ENCODE measurements at regions not wholly inside any gene's neighbourhood (a gene's known extent, or its start where the extent isn't known, plus 50 kb on each side); places are given as distances from the start of the nearest gene placed in this dataset.

- Histone ChIP-seq H3K4me3 (ENCODE audit: low read depth in 1 of 5, low read length in 5 of 5) (no peak overlapping the region), H3K27me3 (ENCODE audit: control insufficient read depth in 5 of 5, insufficient read depth in 4 of 5, low read length in 5 of 5) (peaks cover 0 to 9% (median 0%) of the 10 kb centered on the region in 5 donors), H3K9ac (ENCODE audit: low read length in 5 of 5) (no peak overlapping the region), H3K9me3 (ENCODE audit: control insufficient read depth in 5 of 5, low read length in 5 of 5) (no peaks in the 10 kb centered on the region), H3K4me1 (ENCODE audit: control insufficient read depth in 5 of 5, insufficient read depth in 5 of 5, low read length in 5 of 5) (no peaks in the 10 kb centered on the region), H3K27ac (ENCODE audit: low read depth, low read length) (no peak overlapping the region), H3K36me3 (ENCODE audit: control insufficient read depth in 5 of 5, insufficient read depth in 5 of 5, low read length in 5 of 5) (no peaks in the 10 kb centered on the region)
Measured at GRCh38 chr13:99118179-99118578, 82.5 kb upstream of the UBAC2 start.

GRCh38 chr13:99119656-99120055 is 81.0 kb upstream of the UBAC2 start:
- Histone ChIP-seq H3K9me3 (ENCODE audit: control insufficient read depth in 5 of 5, low read length in 5 of 5) (no peaks in the 10 kb centered on the region), H3K4me3 (ENCODE audit: low read depth in 1 of 5, low read length in 5 of 5) (no peak overlapping the region), H3K27me3 (ENCODE audit: control insufficient read depth in 5 of 5, insufficient read depth in 4 of 5, low read length in 5 of 5) (peaks cover 0 to 16% (median 0%) of the 10 kb centered on the region in 5 donors), H3K27ac (ENCODE audit: low read depth, low read length) (no peak overlapping the region), H3K36me3 (ENCODE audit: control insufficient read depth in 5 of 5, insufficient read depth in 5 of 5, low read length in 5 of 5) (no peaks in the 10 kb centered on the region), H3K9ac (ENCODE audit: low read length in 5 of 5) (no peak overlapping the region), H3K4me1 (ENCODE audit: control insufficient read depth in 5 of 5, insufficient read depth in 5 of 5, low read length in 5 of 5) (peaks cover 0 to 3% (median 2%) of the 10 kb centered on the region in 5 donors)

GRCh38 chr13:99120751-99121150 is 79.9 kb upstream of the UBAC2 start:
- H3K9ac ChIP-seq (ENCODE audit: low read length in 5 of 5), result no peak overlapping the region
- peaks cover 0 to 16% (median 0%) of the 10 kb centered on the region in 5 donors for H3K27me3 ChIP-seq (ENCODE audit: control insufficient read depth in 5 of 5, insufficient read depth in 4 of 5, low read length in 5 of 5)
- H3K27ac ChIP-seq (ENCODE audit: low read depth, low read length), result no peak overlapping the region
- peaks cover 0 to 10% (median 4%) of the 10 kb centered on the region in 5 donors for H3K4me1 ChIP-seq (ENCODE audit: control insufficient read depth in 5 of 5, insufficient read depth in 5 of 5, low read length in 5 of 5)
- no peaks in the 10 kb centered on the region for H3K9me3 ChIP-seq (ENCODE audit: control insufficient read depth in 5 of 5, low read length in 5 of 5)
- H3K36me3 ChIP-seq (ENCODE audit: control insufficient read depth in 5 of 5, insufficient read depth in 5 of 5, low read length in 5 of 5), result no peaks in the 10 kb centered on the region
- no peak overlapping the region for H3K4me3 ChIP-seq (ENCODE audit: low read depth in 1 of 5, low read length in 5 of 5)

GRCh38 chr13:99122171-99122570 is 78.5 kb upstream of the UBAC2 start:
- H3K36me3 ChIP-seq (ENCODE audit: control insufficient read depth in 5 of 5, insufficient read depth in 5 of 5, low read length in 5 of 5), result no peaks in the 10 kb centered on the region
- H3K27ac ChIP-seq (ENCODE audit: low read depth, low read length), result no peak overlapping the region
- no peaks in the 10 kb centered on the region for H3K9me3 ChIP-seq (ENCODE audit: control insufficient read depth in 5 of 5, low read length in 5 of 5)
- H3K9ac ChIP-seq (ENCODE audit: low read length in 5 of 5), result no peak overlapping the region
- H3K4me3 ChIP-seq (ENCODE audit: low read depth in 1 of 5, low read length in 5 of 5), result no peak overlapping the region
- H3K4me1 ChIP-seq (ENCODE audit: control insufficient read depth in 5 of 5, insufficient read depth in 5 of 5, low read length in 5 of 5), result peaks cover 0 to 10% (median 4%) of the 10 kb centered on the region in 5 donors
- peaks cover 0 to 16% (median 0%) of the 10 kb centered on the region in 5 donors for H3K27me3 ChIP-seq (ENCODE audit: control insufficient read depth in 5 of 5, insufficient read depth in 4 of 5, low read length in 5 of 5)

GRCh38 chr13:99123101-99124045 is 77.3 kb upstream of the UBAC2 start:
- Histone ChIP-seq H3K9ac (ENCODE audit: low read length in 5 of 5) (no peak overlapping the region), H3K4me1 (ENCODE audit: control insufficient read depth in 5 of 5, insufficient read depth in 5 of 5, low read length in 5 of 5) (peaks cover 0 to 10% (median 4%) of the 10 kb centered on the region in 5 donors), H3K27me3 (ENCODE audit: control insufficient read depth in 5 of 5, insufficient read depth in 4 of 5, low read length in 5 of 5) (peaks cover 0 to 16% (median 0%) of the 10 kb centered on the region in 5 donors), H3K27ac (ENCODE audit: low read depth, low read length) (no peak overlapping the region), H3K36me3 (ENCODE audit: control insufficient read depth in 5 of 5, insufficient read depth in 5 of 5, low read length in 5 of 5) (no peaks in the 10 kb centered on the region), H3K9me3 (ENCODE audit: control insufficient read depth in 5 of 5, low read length in 5 of 5) (no peaks in the 10 kb centered on the region), H3K4me3 (ENCODE audit: low read depth in 1 of 5, low read length in 5 of 5) (no peak overlapping the region)

- peaks cover 0 to 16% (median 0%) of the 10 kb centered on the region in 5 donors for H3K27me3 ChIP-seq (ENCODE audit: control insufficient read depth in 5 of 5, insufficient read depth in 4 of 5, low read length in 5 of 5)
Measured at GRCh38 chr13:99124046-99124400, 76.6 kb upstream of the UBAC2 start.

GRCh38 chr13:99124794-99125316 is 75.8 kb upstream of the UBAC2 start:
- H3K27ac ChIP-seq (ENCODE audit: low read depth, low read length), result no peak overlapping the region
- peaks cover 0 to 14% (median 0%) of the 10 kb centered on the region in 5 donors for H3K27me3 ChIP-seq (ENCODE audit: control insufficient read depth in 5 of 5, insufficient read depth in 4 of 5, low read length in 5 of 5)
- H3K36me3 ChIP-seq (ENCODE audit: control insufficient read depth in 5 of 5, insufficient read depth in 5 of 5, low read length in 5 of 5), result no peaks in the 10 kb centered on the region
- no peaks in the 10 kb centered on the region for H3K9me3 ChIP-seq (ENCODE audit: control insufficient read depth in 5 of 5, low read length in 5 of 5)
- peaks cover 0 to 10% (median 4%) of the 10 kb centered on the region in 5 donors for H3K4me1 ChIP-seq (ENCODE audit: control insufficient read depth in 5 of 5, insufficient read depth in 5 of 5, low read length in 5 of 5)
- H3K4me3 ChIP-seq (ENCODE audit: low read depth in 1 of 5, low read length in 5 of 5), result peak overlapping the region in 1 of 5 donors; percentile 25
- H3K9ac ChIP-seq (ENCODE audit: low read length in 5 of 5), result no peak overlapping the region

More at GRCh38 chr13:99124046-99124400, 76.6 kb upstream of the UBAC2 start:
- no peaks in the 10 kb centered on the region for H3K36me3 ChIP-seq (ENCODE audit: control insufficient read depth in 5 of 5, insufficient read depth in 5 of 5, low read length in 5 of 5)
- no peak overlapping the region for H3K4me3 ChIP-seq (ENCODE audit: low read depth in 1 of 5, low read length in 5 of 5)
- H3K4me1 ChIP-seq (ENCODE audit: control insufficient read depth in 5 of 5, insufficient read depth in 5 of 5, low read length in 5 of 5), result peaks cover 0 to 10% (median 4%) of the 10 kb centered on the region in 5 donors
- H3K9me3 ChIP-seq (ENCODE audit: control insufficient read depth in 5 of 5, low read length in 5 of 5), result no peaks in the 10 kb centered on the region
- H3K9ac ChIP-seq (ENCODE audit: low read length in 5 of 5), result no peak overlapping the region
- no peak overlapping the region for H3K27ac ChIP-seq (ENCODE audit: low read depth, low read length)

- Histone ChIP-seq H3K4me3 (ENCODE audit: low read depth in 1 of 5, low read length in 5 of 5) (no peak overlapping the region), H3K9ac (ENCODE audit: low read length in 5 of 5) (no peak overlapping the region), H3K27me3 (ENCODE audit: control insufficient read depth in 5 of 5, insufficient read depth in 4 of 5, low read length in 5 of 5) (peaks cover 0 to 14% (median 0%) of the 10 kb centered on the region in 5 donors), H3K36me3 (ENCODE audit: control insufficient read depth in 5 of 5, insufficient read depth in 5 of 5, low read length in 5 of 5) (no peaks in the 10 kb centered on the region), H3K9me3 (ENCODE audit: control insufficient read depth in 5 of 5, low read length in 5 of 5) (no peaks in the 10 kb centered on the region), H3K4me1 (ENCODE audit: control insufficient read depth in 5 of 5, insufficient read depth in 5 of 5, low read length in 5 of 5) (peaks cover 0 to 10% (median 4%) of the 10 kb centered on the region in 5 donors), H3K27ac (ENCODE audit: low read depth, low read length) (no peak overlapping the region)
Measured at GRCh38 chr13:99125326-99125915, 75.2 kb upstream of the UBAC2 start.

GRCh38 chr13:99126821-99127220 is 73.8 kb upstream of the UBAC2 start:
- no peak overlapping the region for H3K9ac ChIP-seq (ENCODE audit: low read length in 5 of 5)
- peaks cover 0 to 14% (median 0%) of the 10 kb centered on the region in 5 donors for H3K27me3 ChIP-seq (ENCODE audit: control insufficient read depth in 5 of 5, insufficient read depth in 4 of 5, low read length in 5 of 5)
- no peaks in the 10 kb centered on the region for H3K9me3 ChIP-seq (ENCODE audit: control insufficient read depth in 5 of 5, low read length in 5 of 5)
- no peak overlapping the region for H3K4me3 ChIP-seq (ENCODE audit: low read depth in 1 of 5, low read length in 5 of 5)
- H3K36me3 ChIP-seq (ENCODE audit: control insufficient read depth in 5 of 5, insufficient read depth in 5 of 5, low read length in 5 of 5), result no peaks in the 10 kb centered on the region
- H3K4me1 ChIP-seq (ENCODE audit: control insufficient read depth in 5 of 5, insufficient read depth in 5 of 5, low read length in 5 of 5), result peaks cover 0 to 10% (median 4%) of the 10 kb centered on the region in 5 donors
- H3K27ac ChIP-seq (ENCODE audit: low read depth, low read length), result no peak overlapping the region

- Histone ChIP-seq H3K4me1 (ENCODE audit: control insufficient read depth in 5 of 5, insufficient read depth in 5 of 5, low read length in 5 of 5) (peaks cover 0 to 14% (median 7%) of the 10 kb centered on the region in 5 donors), H3K4me3 (ENCODE audit: low read depth in 1 of 5, low read length in 5 of 5) (no peak overlapping the region), H3K27ac (ENCODE audit: low read depth, low read length) (no peak overlapping the region), H3K27me3 (ENCODE audit: control insufficient read depth in 5 of 5, insufficient read depth in 4 of 5, low read length in 5 of 5) (no peaks in the 10 kb centered on the region), H3K36me3 (ENCODE audit: control insufficient read depth in 5 of 5, insufficient read depth in 5 of 5, low read length in 5 of 5) (no peaks in the 10 kb centered on the region), H3K9ac (ENCODE audit: low read length in 5 of 5) (no peak overlapping the region), H3K9me3 (ENCODE audit: control insufficient read depth in 5 of 5, low read length in 5 of 5) (peaks cover 0 to 2% (median 0%) of the 10 kb centered on the region in 5 donors)
Measured at GRCh38 chr13:99129050-99129449, 71.6 kb upstream of the UBAC2 start.

All from subcutaneous abdominal adipose tissue (tissue), 5 donors.